ENCODE measurements at regions not wholly inside any gene's neighbourhood (a gene's known extent, or its start where the extent isn't known, plus 50 kb on each side); places are given as distances from the start of the nearest gene placed in this dataset.
"Not testable (repeated sequence)": the region's sequence is repeated elsewhere in the genome, so short reads cannot be mapped to it uniquely, and the experiment has no call there.

GRCh38 chr6:10174056-10174455 lies 240.8 kb downstream of the TFAP2A start:
- BruUV-seq (replicated peaks): no TSS peak
- in situ Hi-C loops (cut with HindIII; ENCODE audit: low pct_unique_long_range_greater_than_20kb, low sequenced_read_pairs): no loop called here

GRCh38 chr6:10171706-10172105 lies 243.2 kb downstream of the TFAP2A start:
- CTCF ChIA-PET; H3K9me3 ChIP-seq (ENCODE audit: control insufficient read depth, insufficient read depth, low read depth, low read length); BruUV-seq (replicated peaks); H3K4me1 ChIP-seq (ENCODE audit: control insufficient read depth, insufficient read depth, low read length); H3K27ac ChIP-seq (ENCODE audit: low read length); DNase-seq (ENCODE audit: low read depth, low spot score); H3K27me3 ChIP-seq (ENCODE audit: control insufficient read depth, insufficient read depth, low read length); in situ Hi-C loops (cut with HindIII; ENCODE audit: low pct_unique_long_range_greater_than_20kb, low sequenced_read_pairs); intact Hi-C loops (cut with micrococcal nuclease; ENCODE audit: unreplicated experiment); ATAC-seq; H3K36me3 ChIP-seq (ENCODE audit: control insufficient read depth, insufficient read depth, low read length); POLR2A ChIA-PET; H3K4me3 ChIP-seq (ENCODE audit: low read depth in 2 of 2, low read length in 2 of 2): not testable (repeated sequence)

More at GRCh38 chr6:10174056-10174455, 240.8 kb downstream of the TFAP2A start:
- Histone ChIP-seq H3K4me3 (ENCODE audit: low read depth in 2 of 2, low read length in 2 of 2) (no peak overlapping the region), H3K36me3 (ENCODE audit: control insufficient read depth, insufficient read depth, low read length) (no peaks in the 10 kb centered on the region), H3K27ac (ENCODE audit: low read length) (no peak overlapping the region), H3K4me1 (ENCODE audit: control insufficient read depth, insufficient read depth, low read length) (no peaks in the 10 kb centered on the region), H3K9me3 (ENCODE audit: control insufficient read depth, insufficient read depth, low read depth, low read length) (no peaks in the 10 kb centered on the region), H3K27me3 (ENCODE audit: control insufficient read depth, insufficient read depth, low read length) (no peaks in the 10 kb centered on the region)
- intact Hi-C loops (cut with micrococcal nuclease; ENCODE audit: unreplicated experiment): no loop called here
- ATAC-seq: no peak
- DNase-seq (ENCODE audit: low read depth, low spot score): no peak
- TF ChIP-seq CTCF (IDR thresholded peaks at IDR 0.05): no peak
- TF ChIP-seq SIN3A (IDR thresholded peaks at IDR 0.05; ENCODE audit: borderline replicate concordance, insufficient read depth, low read depth, low read length): no peak
- TF ChIP-seq REST (IDR thresholded peaks at IDR 0.05; ENCODE audit: insufficient read depth in 1 of 2, low read depth in 2 of 2, low read length in 1 of 2): no peak
- no peak for TF ChIP-seq TCF7L2 (IDR thresholded peaks at IDR 0.05; ENCODE audit: low read depth, low read length)
- TF ChIP-seq POLR2AphosphoS5 (IDR thresholded peaks at IDR 0.05; ENCODE audit: low read depth, low read length): no peak
- POLR2A ChIA-PET: interaction anchor here (0.6 kb wide), 1 partner anchor 233 kb away, joined by 4 read pairs; no protein-coding TSS in a partner anchor
- CTCF ChIA-PET: no interaction called here

- no peak for DNase-seq (ENCODE audit: low read depth, low spot score)
- BruUV-seq (replicated peaks): no TSS peak
- in situ Hi-C loops (cut with HindIII; ENCODE audit: low pct_unique_long_range_greater_than_20kb, low sequenced_read_pairs): no loop called here
These were observed 244.1 kb downstream of the TFAP2A start for GRCh38 chr6:10170816-10171215.

More at GRCh38 chr6:10170816-10171215, 244.1 kb downstream of the TFAP2A start:
- no peaks in the 10 kb centered on the region for H3K36me3 ChIP-seq (ENCODE audit: control insufficient read depth, insufficient read depth, low read length)
- TF ChIP-seq REST (IDR thresholded peaks at IDR 0.05; ENCODE audit: insufficient read depth in 1 of 2, low read depth in 2 of 2, low read length in 1 of 2) (no peak), CTCF (IDR thresholded peaks at IDR 0.05) (no peak), SIN3A (IDR thresholded peaks at IDR 0.05; ENCODE audit: borderline replicate concordance, insufficient read depth, low read depth, low read length) (no peak), TCF7L2 (IDR thresholded peaks at IDR 0.05; ENCODE audit: low read depth, low read length) (no peak), POLR2AphosphoS5 (IDR thresholded peaks at IDR 0.05; ENCODE audit: low read depth, low read length) (no peak)
- H3K27ac ChIP-seq (ENCODE audit: low read length): no peak overlapping the region
- no peaks in the 10 kb centered on the region for H3K27me3 ChIP-seq (ENCODE audit: control insufficient read depth, insufficient read depth, low read length)
- no peaks in the 10 kb centered on the region for H3K9me3 ChIP-seq (ENCODE audit: control insufficient read depth, insufficient read depth, low read depth, low read length)
- no peak for ATAC-seq
- H3K4me3 ChIP-seq (ENCODE audit: low read depth in 2 of 2, low read length in 2 of 2): no peak overlapping the region
- intact Hi-C loops (cut with micrococcal nuclease; ENCODE audit: unreplicated experiment): no loop called here
- no peaks in the 10 kb centered on the region for H3K4me1 ChIP-seq (ENCODE audit: control insufficient read depth, insufficient read depth, low read length)
- POLR2A ChIA-PET: no interaction called here
- CTCF ChIA-PET: no interaction called here

Data from Panc1 (cell line).